ENCODE measurements at regions not wholly inside any gene's neighbourhood (a gene's known extent, or its start where the extent isn't known, plus 50 kb on each side); places are given as distances from the start of the nearest gene placed in this dataset.

GRCh38 chr10:2300231-2300630 is 562.9 kb upstream of the ADARB2 start:
- no peak for DNase-seq

DNA sequence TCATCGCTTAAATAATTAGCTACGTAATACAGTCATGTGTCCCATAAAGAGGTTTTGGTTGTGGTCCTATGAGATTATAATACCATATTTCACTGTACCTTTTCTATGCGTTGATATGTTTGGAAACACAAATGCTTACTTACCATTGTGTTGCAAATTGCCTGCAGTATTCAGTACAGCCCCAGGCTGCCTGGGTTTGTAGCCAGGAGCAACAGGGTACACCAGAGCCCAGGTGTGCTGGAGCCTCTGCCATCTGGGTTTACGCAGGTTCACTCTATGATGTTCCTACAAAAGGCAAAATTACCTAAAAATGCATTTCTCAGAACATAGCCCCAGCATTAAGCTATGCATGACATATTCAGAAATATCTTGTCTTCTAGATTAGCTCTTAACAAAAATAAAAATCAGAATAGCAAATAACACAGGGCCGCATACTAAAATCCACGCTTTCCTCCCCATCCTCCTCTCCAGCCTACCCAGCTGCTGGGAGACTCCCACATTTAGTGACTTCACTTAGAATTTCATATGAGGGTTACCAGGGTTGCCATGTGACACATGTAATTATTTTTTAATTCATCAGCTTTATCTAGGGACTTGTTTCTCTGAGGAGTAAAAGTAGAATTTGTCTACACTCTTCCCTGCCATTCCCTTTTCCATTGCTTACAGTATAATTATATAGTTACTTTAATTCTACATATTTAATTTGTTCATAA is 559.0 kb upstream of the ADARB2 start:
- no peak for DNase-seq

- DNase-seq, result no peak
Observed at GRCh38 chr10:2294739-2295138, 557.4 kb upstream of the ADARB2 start.

- no peak for DNase-seq
Observed at GRCh38 chr10:2284071-2284470, 546.7 kb upstream of the ADARB2 start.

- no peak for DNase-seq
Observed at GRCh38 chr10:2282202-2282601, 544.9 kb upstream of the ADARB2 start.

DNA sequence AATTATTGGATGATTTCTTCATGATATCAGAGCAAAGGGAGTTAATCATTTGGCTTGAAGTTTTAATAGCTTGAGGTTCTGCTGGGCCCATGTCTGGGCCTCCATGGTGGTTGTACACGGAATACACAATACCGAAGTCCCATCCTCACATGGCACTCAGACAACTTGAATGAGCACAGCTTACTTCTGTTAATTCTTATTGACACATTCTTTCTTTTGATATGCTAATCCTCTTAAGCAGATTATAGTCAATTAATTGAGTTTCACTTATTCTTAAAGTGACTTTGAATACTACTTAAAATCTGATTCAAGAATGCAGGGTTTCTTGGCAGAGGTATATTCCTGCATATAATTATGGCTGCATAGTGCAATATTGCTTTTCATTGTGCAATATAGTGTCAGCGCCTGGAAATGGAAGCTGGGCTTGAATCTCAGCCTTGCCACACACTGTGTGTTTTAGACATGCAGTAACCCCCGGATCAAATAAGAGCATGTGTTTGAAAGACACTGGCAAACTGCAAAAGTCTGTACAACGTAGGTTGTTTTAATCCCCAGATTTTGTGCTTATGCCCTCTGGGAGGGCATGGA is 543.5 kb upstream of the ADARB2 start:
- no peak for DNase-seq

DNA sequence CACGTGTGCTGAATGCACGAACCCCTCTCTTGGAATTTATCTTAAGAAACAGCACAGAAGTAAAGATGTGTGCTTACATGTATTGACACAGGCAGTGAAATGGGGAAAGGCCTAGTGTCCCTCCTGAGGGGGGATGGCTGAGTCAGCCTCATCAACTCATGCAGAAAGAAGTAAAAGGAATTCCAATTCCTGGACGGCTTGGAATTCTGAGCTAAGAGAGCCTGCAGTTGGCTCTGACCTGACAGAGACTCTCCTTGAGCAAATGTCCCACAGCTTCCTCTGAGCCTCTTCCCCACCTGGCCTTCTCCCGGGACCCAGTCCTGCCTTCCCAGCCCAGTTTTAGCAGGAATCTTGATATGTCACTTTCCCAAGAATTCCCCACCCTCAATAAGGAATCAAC is 542.4 kb upstream of the ADARB2 start:
- no peak for DNase-seq

DNA sequence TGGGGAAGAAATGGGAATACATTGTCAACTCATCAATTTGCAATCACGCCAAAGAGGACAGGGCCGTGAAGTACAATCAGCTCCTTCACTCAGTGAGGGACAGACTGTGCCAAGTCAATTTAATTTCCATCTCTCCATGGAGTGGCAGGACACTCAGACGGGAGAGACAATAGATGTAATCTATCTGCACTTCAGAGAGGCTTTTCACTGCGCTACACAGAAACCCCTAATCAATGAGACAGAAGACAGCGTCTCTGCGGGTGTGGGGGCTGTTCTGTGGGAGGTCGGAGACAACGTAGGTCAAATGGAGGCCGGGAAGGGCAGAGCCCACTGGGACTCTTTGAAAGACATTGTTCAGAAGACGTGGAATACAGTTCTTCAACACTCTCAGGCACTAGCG is 541.0 kb upstream of the ADARB2 start:
- DNase-seq, result no peak

GRCh38 chr10:2263561-2263960 is 526.2 kb upstream of the ADARB2 start:
- DNase-seq, result no peak

- DNase-seq, result no peak
Observed at GRCh38 chr10:2262878-2263277, 525.6 kb upstream of the ADARB2 start.

DNA sequence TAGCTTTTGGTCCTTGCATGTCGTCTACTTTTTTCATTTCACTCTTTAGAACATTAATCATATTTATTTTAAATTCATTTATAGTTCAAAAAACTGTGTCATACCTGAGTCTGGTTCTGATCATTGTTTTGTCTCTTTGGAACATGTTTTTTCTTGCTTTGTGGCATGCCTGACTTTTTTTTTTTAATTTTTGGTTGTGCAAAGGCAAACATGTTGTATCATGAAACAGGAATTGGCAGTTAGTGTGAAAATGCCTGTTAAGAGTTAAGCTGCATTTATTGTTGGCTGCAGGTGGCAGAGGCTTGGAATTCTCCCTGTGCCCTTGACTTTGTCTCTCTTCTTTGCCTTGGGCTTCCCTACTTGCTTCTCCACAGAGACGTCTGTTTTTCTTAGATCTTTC is 525.0 kb upstream of the ADARB2 start:
- DNase-seq, result no peak

GRCh38 chr10:2256241-2256640 is 518.9 kb upstream of the ADARB2 start:
- no peak for DNase-seq

- DNase-seq, result no peak
Observed at GRCh38 chr10:2252096-2252495, 514.8 kb upstream of the ADARB2 start.

GRCh38 chr10:2251631-2252030 is 514.3 kb upstream of the ADARB2 start:
- DNase-seq, result no peak

DNA sequence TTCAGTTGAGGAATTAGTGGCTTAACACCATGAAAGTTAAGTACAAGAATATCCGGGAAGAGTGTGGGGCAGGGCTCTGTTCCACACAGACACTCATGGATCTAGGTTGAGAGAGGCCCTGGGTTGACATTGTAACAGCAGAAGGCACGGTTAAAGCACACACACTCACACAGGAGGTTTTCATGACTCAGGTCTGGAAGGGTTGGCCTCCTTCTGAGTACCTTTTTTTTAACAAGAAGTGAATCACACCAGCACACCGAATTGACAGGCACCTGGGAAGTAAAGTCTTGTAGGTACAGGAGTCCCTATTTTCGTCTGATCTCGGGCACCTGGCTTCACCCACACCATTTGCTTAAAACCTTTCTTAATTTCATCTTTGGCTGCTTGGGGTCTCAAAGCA is 509.4 kb upstream of the ADARB2 start:
- no peak for DNase-seq

- DNase-seq, result no peak
Observed at GRCh38 chr10:2245580-2245979, 508.3 kb upstream of the ADARB2 start.

- no peak for DNase-seq
Observed at GRCh38 chr10:2244471-2244870, 507.1 kb upstream of the ADARB2 start.

- no peak for DNase-seq
Observed at GRCh38 chr10:2236876-2237275, 499.6 kb upstream of the ADARB2 start.

- no peak for DNase-seq
Observed at GRCh38 chr10:2232479-2232878, 495.2 kb upstream of the ADARB2 start.

- no peak for DNase-seq
Observed at GRCh38 chr10:2230478-2230877, 493.2 kb upstream of the ADARB2 start.

GRCh38 chr10:2228320-2228901 is 491.1 kb upstream of the ADARB2 start:
- DNase-seq, result no peak

DNA sequence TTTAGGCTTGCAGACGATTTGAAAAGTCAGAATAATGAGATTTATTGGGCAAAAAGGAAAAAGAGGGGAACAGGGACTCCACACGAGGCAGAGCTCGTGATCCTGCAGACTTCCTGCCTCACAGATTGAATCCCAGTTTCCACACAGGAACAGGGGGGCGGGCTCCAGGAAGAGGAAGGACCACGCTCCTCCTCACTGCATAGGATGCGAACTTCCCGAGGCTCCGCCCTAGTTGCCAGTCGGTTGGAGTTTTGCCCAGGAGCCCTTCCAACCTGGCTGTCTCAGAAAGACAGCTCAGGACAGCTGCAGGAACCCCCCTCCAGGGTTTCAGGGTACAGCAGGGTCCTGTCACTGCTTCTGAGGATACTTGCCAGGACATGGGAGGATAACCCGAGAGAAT is 488.3 kb upstream of the ADARB2 start:
- DNase-seq, result no peak

DNA sequence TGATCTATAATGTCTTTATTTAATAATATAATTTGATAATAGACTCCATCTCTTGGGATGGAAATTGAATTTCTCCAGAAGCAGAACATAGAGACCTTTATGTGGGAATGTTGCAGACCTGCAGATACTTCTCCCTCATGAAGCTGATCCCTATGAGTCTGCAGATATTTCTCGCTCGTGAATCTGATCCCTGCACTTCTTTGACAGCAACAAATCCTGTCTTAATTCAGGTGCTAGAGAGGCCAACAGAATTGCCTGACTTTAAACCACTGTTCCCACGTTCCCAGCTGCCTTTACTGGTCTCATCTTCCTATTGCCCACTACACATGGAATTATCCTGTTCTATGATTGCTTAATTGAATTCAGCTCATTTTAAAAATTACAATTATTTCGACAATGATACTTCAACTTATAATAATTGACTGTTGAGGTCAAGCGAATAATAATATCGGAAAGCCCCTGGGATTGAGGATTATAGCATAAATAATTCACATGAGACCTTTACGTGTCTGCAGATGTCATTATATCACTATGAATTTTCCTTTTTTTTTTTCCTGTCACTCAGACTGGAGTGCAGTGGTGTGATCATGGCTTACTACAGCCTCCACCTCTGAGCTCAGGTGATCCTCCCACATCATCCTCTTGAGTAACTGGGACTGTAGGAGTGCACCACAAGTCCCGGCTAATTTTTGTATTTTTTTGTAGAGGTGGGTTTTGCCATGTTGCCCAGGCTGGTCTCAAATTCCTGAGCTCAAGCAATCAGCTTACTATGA is 486.4 kb upstream of the ADARB2 start:
- DNase-seq, result no peak

- no peak for DNase-seq
Observed at GRCh38 chr10:2222631-2223030, 485.3 kb upstream of the ADARB2 start.

All from stimulated activated CD4-positive, alpha-beta T cell treated with anti-CD3 and anti-CD28 coated beads, Interleukin-12 subunit alpha, Interleukin-12 subunit beta, amount 100 ng/mL, for 4 hours (primary cell).